Spleen (tissue), 7 donors: ENCODE measurements at regions not wholly inside any gene's neighbourhood (a gene's known extent, or its start where the extent isn't known, plus 50 kb on each side); places are given as distances from the start of the nearest gene placed in this dataset.

ENCODE experiments used
- CTCF ChIP-seq, 11 experiments: fragments of 200-600 bp in 7 of 11; fragments of 450-650 bp in 4 of 11; sonication (generic) in 4 of 11; IDR thresholded peaks in 8 of 11; conservative IDR thresholded peaks in 3 of 11; 1 replicate in 7 of 11; 2 replicates in 4 of 11; pipeline versions ENCODE4 v1.4.0 to v1.8.0; 2016 to 2021; ENCODE audit warnings: antibody characterized with exemption in 11 of 11, inconsistent platforms in 4 of 11, mild to moderate bottlenecking in 1 of 11
- POLR2AphosphoS5 ChIP-seq, 3 donors: sonication (generic); formaldehyde crosslinking; IDR thresholded peaks; one replicate each; pipeline ENCODE4 v1.5.1; 2017; ENCODE audit warnings: antibody characterized with exemption in 3 of 3
- donor health status: DM: no; HTN: no; CAD: no; lungs with moderate emphysema.
- donor health status: DM: no; HTN: no; CAD: no.
- donor health status: DM: no; HTN: no; CAD: no.

- TF ChIP-seq CTCF (IDR thresholded peaks at IDR 0.05 in 8 of 11, conservative IDR thresholded peaks at IDR 0.05 in 3 of 11) (no peak), POLR2AphosphoS5 (IDR thresholded peaks at IDR 0.05) (no peak)
These were observed 56.6 kb upstream of the GPC6 start for GRCh38 chr13:93169980-93170379.
